ENCODE measurements at regions not wholly inside any gene's neighbourhood (a gene's known extent, or its start where the extent isn't known, plus 50 kb on each side); places are given as distances from the start of the nearest gene placed in this dataset.

DNA sequence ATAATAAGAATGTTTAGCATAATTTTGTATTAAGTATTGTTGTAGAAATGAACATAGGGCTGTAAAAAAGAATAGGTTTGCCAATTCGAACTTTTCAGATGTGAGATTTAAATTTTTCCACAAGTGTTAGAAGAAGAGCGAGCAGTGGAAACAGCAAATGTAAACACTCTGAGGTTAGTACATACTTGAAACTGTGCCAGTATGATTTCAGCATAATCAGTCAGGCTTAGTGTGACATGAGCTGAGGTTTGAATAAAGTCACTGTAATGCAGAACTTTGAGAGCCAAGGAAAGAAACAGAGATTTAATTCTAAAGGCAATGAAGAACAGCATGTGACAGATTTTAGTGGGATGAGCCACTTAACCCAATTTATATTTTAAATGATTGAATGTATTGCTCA lies 2166.4 kb downstream of the PCDH9 start:
- H3K27me3 Mint-ChIP-seq = no peaks in the 10 kb centered on the region
- H3K36me3 Mint-ChIP-seq = no peaks in the 10 kb centered on the region
- DNase-seq = no peak
- no peak overlapping the region for H3K4me3 Mint-ChIP-seq
- CTCF ChIA-PET = no interaction called here
- no peak overlapping the region for H3K27ac Mint-ChIP-seq
- peaks cover 2% of the 10 kb centered on the region for H3K9me3 Mint-ChIP-seq
- no peaks in the 10 kb centered on the region for H3K4me1 Mint-ChIP-seq

GRCh38 chr13:65057986-65058385 lies 2172.2 kb downstream of the PCDH9 start:
- Mint-ChIP-seq H3K27me3 (no peaks in the 10 kb centered on the region), H3K27ac (no peak overlapping the region), H3K9me3 (peaks cover 7% of the 10 kb centered on the region), H3K4me3 (no peak overlapping the region), H3K4me1 (no peaks in the 10 kb centered on the region), H3K36me3 (no peaks in the 10 kb centered on the region)
- no peak for DNase-seq
- CTCF ChIA-PET = no interaction called here

DNA sequence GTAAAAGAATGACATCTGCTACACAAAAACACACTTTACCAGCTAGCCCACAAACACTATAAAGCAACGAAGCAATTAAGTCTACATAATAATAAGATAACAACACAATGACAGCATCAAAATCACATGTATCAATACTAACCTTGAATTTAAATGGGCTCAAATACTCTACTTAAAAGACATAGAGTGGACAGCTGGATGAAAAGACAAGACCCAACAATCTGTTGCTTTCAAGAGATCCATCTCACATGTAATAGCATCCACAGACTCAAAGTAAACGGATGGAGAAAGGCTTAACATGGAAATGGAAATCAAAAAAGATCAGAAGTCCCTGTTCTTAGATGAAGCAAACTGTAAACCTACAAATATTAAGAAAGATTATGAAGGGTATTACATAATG lies 2175.9 kb downstream of the PCDH9 start:
- Mint-ChIP-seq H3K4me3 (no peak overlapping the region), H3K9me3 (peaks cover 7% of the 10 kb centered on the region), H3K27ac (no peak overlapping the region), H3K36me3 (no peaks in the 10 kb centered on the region), H3K27me3 (no peaks in the 10 kb centered on the region), H3K4me1 (no peaks in the 10 kb centered on the region)
- CTCF ChIA-PET = no interaction called here
- DNase-seq = no peak

- peaks cover 8% of the 10 kb centered on the region for H3K9me3 Mint-ChIP-seq
- no peaks in the 10 kb centered on the region for H3K4me1 Mint-ChIP-seq
- no peak overlapping the region for H3K4me3 Mint-ChIP-seq
- CTCF ChIA-PET = no interaction called here
- H3K27me3 Mint-ChIP-seq = no peaks in the 10 kb centered on the region
- H3K27ac Mint-ChIP-seq = no peak overlapping the region
- H3K36me3 Mint-ChIP-seq = no peaks in the 10 kb centered on the region
- no peak for DNase-seq
Observed at GRCh38 chr13:65036999-65037398, 2193.1 kb downstream of the PCDH9 start.

DNA sequence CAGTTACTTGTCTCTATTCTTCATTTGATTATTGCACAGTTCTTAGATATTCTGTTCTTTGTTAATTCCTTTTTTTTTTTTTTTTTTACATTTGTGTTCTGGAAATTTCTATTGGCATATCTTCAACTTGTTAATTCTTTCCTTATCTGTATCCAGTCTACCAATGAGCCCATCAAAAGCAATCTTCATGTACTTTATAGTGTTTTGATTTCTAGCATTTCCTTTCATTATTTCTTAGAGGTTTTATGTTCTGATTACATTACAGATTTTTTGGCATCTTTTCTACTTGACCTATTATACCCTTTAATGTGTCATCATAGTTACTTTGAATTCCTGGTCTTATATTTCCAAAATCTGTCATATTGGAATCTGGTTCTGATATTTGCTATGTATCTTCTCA lies 2194.8 kb downstream of the PCDH9 start:
- Mint-ChIP-seq H3K36me3 (no peaks in the 10 kb centered on the region), H3K4me1 (no peaks in the 10 kb centered on the region), H3K27ac (no peak overlapping the region), H3K9me3 (peaks cover 14% of the 10 kb centered on the region), H3K4me3 (no peak overlapping the region), H3K27me3 (no peaks in the 10 kb centered on the region)
- DNase-seq = no peak
- CTCF ChIA-PET = no interaction called here

DNA sequence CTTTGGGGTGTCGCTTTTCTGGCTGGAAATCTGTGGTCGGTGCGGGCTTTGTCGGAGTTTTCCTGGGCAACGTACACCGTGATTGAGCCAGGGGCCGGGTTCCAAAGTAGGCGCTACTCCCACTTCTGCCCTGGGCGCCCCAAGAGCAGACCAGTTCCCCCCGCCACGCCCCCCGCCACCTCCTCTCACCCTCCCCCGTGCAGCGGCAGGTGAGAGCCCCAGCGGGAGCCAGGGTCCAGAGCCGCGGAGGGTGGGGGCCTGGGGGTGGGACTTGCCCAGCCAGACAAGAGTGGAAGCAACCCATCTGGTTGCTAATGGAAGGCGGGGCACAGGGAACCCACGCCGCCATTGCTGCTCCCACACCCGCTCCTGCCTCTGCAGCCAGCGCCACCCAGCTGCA lies 2195.9 kb downstream of the PCDH9 start:
- Mint-ChIP-seq H3K27me3 (no peaks in the 10 kb centered on the region), H3K4me1 (no peaks in the 10 kb centered on the region), H3K9me3 (peaks cover 14% of the 10 kb centered on the region), H3K36me3 (no peaks in the 10 kb centered on the region), H3K27ac (no peak overlapping the region), H3K4me3 (no peak overlapping the region)
- CTCF ChIA-PET = no interaction called here
- DNase-seq = no peak

- H3K4me3 Mint-ChIP-seq = no peak overlapping the region
- H3K36me3 Mint-ChIP-seq = no peaks in the 10 kb centered on the region
- no peaks in the 10 kb centered on the region for H3K4me1 Mint-ChIP-seq
- H3K9me3 Mint-ChIP-seq = peaks cover 14% of the 10 kb centered on the region
- CTCF ChIA-PET = no interaction called here
- H3K27ac Mint-ChIP-seq = no peak overlapping the region
- DNase-seq = no peak
- H3K27me3 Mint-ChIP-seq = no peaks in the 10 kb centered on the region
Observed at GRCh38 chr13:65032825-65033224, 2197.3 kb downstream of the PCDH9 start.

GRCh38 chr13:65028101-65028500 lies 2202.0 kb downstream of the PCDH9 start:
- H3K36me3 Mint-ChIP-seq = no peaks in the 10 kb centered on the region
- CTCF ChIA-PET = no interaction called here

DNA sequence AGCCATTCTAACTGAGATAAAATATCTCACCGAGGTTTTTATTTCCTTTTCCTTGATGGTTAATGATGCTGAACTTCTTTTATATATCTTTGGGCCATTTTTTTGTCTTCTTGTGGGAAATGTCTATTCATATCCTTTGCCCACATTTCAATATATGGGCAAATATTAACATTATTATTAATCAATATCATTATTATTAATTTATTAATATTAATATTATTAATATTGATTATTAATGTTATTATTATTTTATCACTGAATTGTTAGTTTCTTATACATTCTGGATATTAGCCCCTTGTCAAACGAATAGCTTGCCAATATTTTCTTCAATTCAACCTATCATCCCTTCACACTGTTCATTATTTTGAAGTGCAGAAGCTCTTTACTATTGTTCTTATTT lies 2203.6 kb downstream of the PCDH9 start:
- no peak overlapping the region for H3K4me3 Mint-ChIP-seq
- DNase-seq = no peak
- no peaks in the 10 kb centered on the region for H3K36me3 Mint-ChIP-seq
- no peaks in the 10 kb centered on the region for H3K27me3 Mint-ChIP-seq
- H3K27ac Mint-ChIP-seq = no peak overlapping the region
- H3K4me1 Mint-ChIP-seq = no peaks in the 10 kb centered on the region
- CTCF ChIA-PET = no interaction called here
- H3K9me3 Mint-ChIP-seq = peaks cover 11% of the 10 kb centered on the region

More at GRCh38 chr13:65028101-65028500, 2202.0 kb downstream of the PCDH9 start:
- no peaks in the 10 kb centered on the region for H3K4me1 Mint-ChIP-seq
- H3K27ac Mint-ChIP-seq = no peak overlapping the region
- DNase-seq = no peak
- no peaks in the 10 kb centered on the region for H3K27me3 Mint-ChIP-seq
- H3K4me3 Mint-ChIP-seq = no peak overlapping the region
- peaks cover 11% of the 10 kb centered on the region for H3K9me3 Mint-ChIP-seq

- Mint-ChIP-seq H3K4me3 (no peak overlapping the region), H3K27ac (no peak overlapping the region), H3K36me3 (no peaks in the 10 kb centered on the region), H3K9me3 (peaks cover 2% of the 10 kb centered on the region), H3K4me1 (no peaks in the 10 kb centered on the region), H3K27me3 (no peaks in the 10 kb centered on the region)
- no peak for DNase-seq
- CTCF ChIA-PET = no interaction called here
Observed at GRCh38 chr13:65011378-65011777, 2218.8 kb downstream of the PCDH9 start.

- Mint-ChIP-seq H3K4me1 (no peaks in the 10 kb centered on the region), H3K36me3 (no peaks in the 10 kb centered on the region), H3K27me3 (no peaks in the 10 kb centered on the region), H3K27ac (no peak overlapping the region), H3K9me3 (peaks cover 3% of the 10 kb centered on the region), H3K4me3 (no peak overlapping the region)
- CTCF ChIA-PET = no interaction called here
- DNase-seq = no peak
Observed at GRCh38 chr13:64997438-64997837, 2232.7 kb downstream of the PCDH9 start.

DNA sequence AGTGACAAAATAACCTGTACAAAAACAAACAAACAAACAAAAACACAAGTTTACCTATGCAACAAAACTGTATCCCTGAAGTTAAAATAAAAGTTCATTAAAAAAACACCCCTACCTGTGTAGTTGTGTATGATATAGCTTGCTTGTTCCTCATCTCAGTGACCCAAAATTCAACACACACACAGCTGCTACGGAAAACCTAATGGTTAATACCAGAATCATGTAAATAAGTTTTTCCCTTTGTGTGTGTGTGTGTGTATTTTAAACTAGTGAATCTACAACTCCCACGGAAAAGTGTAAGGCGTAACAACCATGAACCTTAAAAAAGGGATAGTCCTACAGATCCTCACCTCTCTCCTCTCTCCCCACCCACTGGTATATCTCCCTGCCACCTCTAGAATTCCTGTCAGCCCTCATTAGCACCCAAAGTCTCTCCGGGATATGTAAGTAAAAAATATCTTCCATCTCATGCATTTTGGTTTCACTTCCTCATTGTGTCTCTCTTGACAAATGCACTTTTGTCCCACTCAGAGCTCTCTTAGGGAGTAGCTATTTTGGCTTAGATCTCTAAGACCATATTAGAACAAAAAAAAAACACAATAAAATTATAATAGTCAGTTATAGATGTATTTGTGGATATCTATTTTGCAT lies 2236.5 kb downstream of the PCDH9 start:
- H3K27me3 Mint-ChIP-seq = no peaks in the 10 kb centered on the region
- H3K36me3 Mint-ChIP-seq = no peaks in the 10 kb centered on the region
- CTCF ChIA-PET = no interaction called here
- H3K27ac Mint-ChIP-seq = no peak overlapping the region
- no peaks in the 10 kb centered on the region for H3K4me1 Mint-ChIP-seq
- H3K4me3 Mint-ChIP-seq = no peak overlapping the region
- H3K9me3 Mint-ChIP-seq = peaks cover 6% of the 10 kb centered on the region
- no peak for DNase-seq

- CTCF ChIA-PET = no interaction called here
Observed at GRCh38 chr13:64992314-64992713, 2237.8 kb downstream of the PCDH9 start.

DNA sequence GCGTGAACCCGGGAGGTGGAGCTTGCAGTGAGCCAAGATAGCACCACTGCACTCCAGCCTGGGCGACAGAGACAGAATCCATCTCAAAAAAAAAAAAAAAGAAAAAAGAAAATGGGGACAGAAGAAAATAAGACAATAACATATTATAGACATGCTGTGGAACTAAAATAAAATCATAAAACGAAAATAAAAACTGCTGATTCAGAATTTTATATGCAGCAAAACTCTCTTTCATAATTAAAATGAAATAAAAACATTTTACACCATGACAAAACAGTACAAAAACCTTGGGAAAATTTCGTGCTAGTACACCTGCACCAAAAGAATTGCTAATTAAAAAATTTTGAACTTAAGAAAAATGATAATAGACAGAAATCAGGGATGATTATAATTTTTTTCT lies 2245.1 kb downstream of the PCDH9 start:
- no peaks in the 10 kb centered on the region for H3K36me3 Mint-ChIP-seq
- DNase-seq = no peak
- H3K27ac Mint-ChIP-seq = no peak overlapping the region
- H3K4me1 Mint-ChIP-seq = no peaks in the 10 kb centered on the region
- no peak overlapping the region for H3K4me3 Mint-ChIP-seq
- no peaks in the 10 kb centered on the region for H3K27me3 Mint-ChIP-seq
- peaks cover 17% of the 10 kb centered on the region for H3K9me3 Mint-ChIP-seq
- CTCF ChIA-PET = no interaction called here

More at GRCh38 chr13:64992314-64992713, 2237.8 kb downstream of the PCDH9 start:
- H3K4me1 Mint-ChIP-seq = no peaks in the 10 kb centered on the region
- H3K9me3 Mint-ChIP-seq = peaks cover 8% of the 10 kb centered on the region
- no peak overlapping the region for H3K27ac Mint-ChIP-seq
- no peaks in the 10 kb centered on the region for H3K27me3 Mint-ChIP-seq
- DNase-seq = no peak
- H3K36me3 Mint-ChIP-seq = no peaks in the 10 kb centered on the region
- H3K4me3 Mint-ChIP-seq = no peak overlapping the region

- no peak overlapping the region for H3K4me3 Mint-ChIP-seq
- H3K27ac Mint-ChIP-seq = no peak overlapping the region
- no peaks in the 10 kb centered on the region for H3K27me3 Mint-ChIP-seq
- no peak for DNase-seq
- H3K36me3 Mint-ChIP-seq = no peaks in the 10 kb centered on the region
- H3K9me3 Mint-ChIP-seq = peaks cover 25% of the 10 kb centered on the region
- no peaks in the 10 kb centered on the region for H3K4me1 Mint-ChIP-seq
- CTCF ChIA-PET = no interaction called here
Observed at GRCh38 chr13:64962404-64962803, 2267.7 kb downstream of the PCDH9 start.

GRCh38 chr13:64959276-64959675 lies 2270.9 kb downstream of the PCDH9 start:
- no peak overlapping the region for H3K27ac Mint-ChIP-seq
- CTCF ChIA-PET = no interaction called here
- no peaks in the 10 kb centered on the region for H3K4me1 Mint-ChIP-seq
- no peak overlapping the region for H3K4me3 Mint-ChIP-seq
- H3K36me3 Mint-ChIP-seq = no peaks in the 10 kb centered on the region
- no peaks in the 10 kb centered on the region for H3K27me3 Mint-ChIP-seq
- DNase-seq = no peak
- H3K9me3 Mint-ChIP-seq = peaks cover 21% of the 10 kb centered on the region

All from activated naive CD4-positive, alpha-beta T cell treated with anti-CD3 and anti-CD28 coated beads, Interleukin-2, amount 10 ng/mL, durations not matched to agents 7 days and 5 days (primary cell).